ENCODE measurements at regions not wholly inside any gene's neighbourhood (a gene's known extent, or its start where the extent isn't known, plus 50 kb on each side); places are given as distances from the start of the nearest gene placed in this dataset.
A peak's percentile ranks its signal among the peaks of the same experiment; 100 is the strongest.
"Not testable (repeated sequence)": the region's sequence is repeated elsewhere in the genome, so short reads cannot be mapped to it uniquely, and the experiment has no call there.

DNA sequence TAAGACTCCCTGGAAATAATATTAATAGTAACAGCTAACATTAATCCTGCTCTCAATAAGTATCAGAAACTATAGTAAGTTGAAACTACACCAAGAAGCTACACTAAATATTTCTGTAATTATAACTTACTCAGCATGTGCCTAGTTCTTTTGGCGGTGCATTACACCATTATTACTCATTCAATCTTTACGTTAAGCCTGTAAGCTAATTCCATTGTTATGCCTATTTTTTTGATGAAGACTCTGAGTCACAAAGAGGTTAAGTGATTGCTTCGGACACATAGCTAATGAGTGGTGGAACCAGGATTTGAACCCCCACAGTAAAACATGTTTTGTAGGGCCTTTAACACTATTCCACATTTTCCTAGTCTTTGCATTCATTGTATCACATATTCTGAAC lies 111.6 kb downstream of the RASSF10 start:
- intact Hi-C loops (cut with DNase I) = no loop called here
- DNase-seq (ENCODE audit: low spot score) (no peak), ATAC-seq (no peak)

DNA sequence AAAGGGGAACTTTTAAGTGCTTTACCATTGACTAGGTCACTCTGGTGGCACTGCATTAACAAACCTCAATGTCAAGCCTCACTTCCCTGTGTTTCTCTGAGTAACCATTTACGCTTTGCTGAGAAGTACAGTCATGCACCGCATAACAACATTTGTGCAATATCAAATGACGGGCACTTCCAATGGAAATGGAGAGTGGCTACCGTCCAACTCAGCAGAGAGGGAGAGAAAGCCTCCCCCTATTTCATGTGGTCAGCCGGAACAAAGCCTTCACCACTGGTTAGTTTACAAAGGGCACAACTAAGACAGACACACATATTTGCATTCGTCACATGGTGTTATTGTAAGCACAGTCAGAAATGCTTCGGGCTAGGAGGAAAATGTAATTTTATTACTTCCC lies 117.3 kb downstream of the RASSF10 start:
- intact Hi-C loops (cut with DNase I) = no loop called here
- ATAC-seq (no peak), DNase-seq (ENCODE audit: low spot score) (no peak)

DNA sequence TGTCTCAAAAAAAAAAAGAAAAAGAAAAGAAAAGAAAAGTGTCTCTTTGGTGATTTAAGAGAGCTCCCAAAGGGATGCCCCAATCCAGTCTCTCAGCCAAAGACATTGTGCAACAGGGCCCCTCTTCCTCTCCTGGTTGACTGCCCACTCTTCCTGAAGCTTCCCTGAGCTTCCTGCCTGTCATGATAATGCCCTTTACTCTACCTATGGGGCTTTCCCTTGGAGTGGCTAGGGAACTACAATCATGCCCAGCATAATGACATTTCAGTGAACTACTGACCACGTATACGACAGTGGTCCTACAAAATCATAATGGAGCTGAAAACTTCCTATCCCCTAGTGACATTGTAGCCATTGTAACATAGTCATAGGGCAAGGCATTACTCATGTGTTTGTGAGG lies 118.0 kb downstream of the RASSF10 start:
- no peak for DNase-seq (ENCODE audit: low spot score)
- intact Hi-C loops (cut with DNase I) = no loop called here
- no peak for ATAC-seq

DNA sequence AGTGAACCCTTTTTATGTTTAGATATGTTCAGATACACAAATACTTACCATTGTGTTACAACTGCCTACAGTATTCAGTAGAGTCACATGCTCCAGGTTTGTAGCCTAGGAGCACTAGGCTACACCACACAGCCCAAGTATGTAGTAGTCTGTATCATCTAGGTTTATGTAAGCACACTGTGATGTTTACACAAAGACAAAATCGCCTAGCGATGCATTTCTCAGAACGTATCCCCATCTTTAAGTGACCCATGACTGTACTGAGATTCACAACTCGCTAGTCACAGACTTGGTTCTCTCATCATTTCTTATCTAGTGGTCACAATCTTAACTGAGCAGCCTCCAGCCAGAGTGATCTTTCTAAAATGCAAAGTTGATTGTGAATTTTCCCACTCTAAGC lies 119.2 kb downstream of the RASSF10 start:
- ATAC-seq = no peak
- no peak for DNase-seq (ENCODE audit: low spot score)
- intact Hi-C loops (cut with DNase I) = no loop called here

DNA sequence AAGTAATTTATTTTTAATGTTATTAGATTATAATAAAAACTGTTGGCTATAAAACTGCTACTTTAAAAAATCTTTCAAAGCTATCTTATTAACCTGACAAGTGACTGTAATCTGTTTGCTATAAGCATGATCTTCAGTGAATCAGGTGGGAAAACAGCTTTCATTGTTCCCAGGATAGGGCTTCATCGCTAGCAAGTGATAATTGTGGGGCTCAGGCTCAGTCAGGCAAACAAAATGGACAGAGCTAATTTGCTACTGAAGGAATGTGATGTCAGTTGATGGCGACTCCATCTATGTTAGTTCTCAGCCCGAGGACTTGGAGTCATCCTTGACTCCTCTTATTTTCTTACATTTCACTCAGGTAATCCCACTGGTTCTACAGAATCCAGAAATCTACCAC lies 125.0 kb downstream of the RASSF10 start:
- no peak for DNase-seq (ENCODE audit: low spot score)
- intact Hi-C loops (cut with DNase I) = no loop called here
- ATAC-seq = no peak

DNA sequence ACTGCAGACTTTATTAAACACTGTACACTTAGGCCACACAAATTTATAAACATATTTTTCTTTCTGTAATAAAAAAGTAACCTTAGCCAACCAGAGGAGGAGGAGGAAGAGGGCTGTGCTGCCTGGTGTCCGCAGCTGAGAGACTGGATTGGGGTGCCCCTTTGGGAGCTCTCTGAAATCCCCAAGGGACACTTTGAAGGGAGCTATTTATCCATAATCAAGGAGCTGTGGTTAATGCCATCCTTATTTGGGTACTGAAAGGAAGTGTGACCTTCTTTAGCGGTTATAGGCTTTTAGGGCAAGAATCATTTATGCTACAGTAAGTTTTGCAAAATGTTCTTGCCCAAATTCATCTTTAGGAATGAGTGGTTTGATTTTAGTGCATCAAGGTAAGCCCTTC lies 125.8 kb downstream of the RASSF10 start:
- no peak for DNase-seq (ENCODE audit: low spot score)
- intact Hi-C loops (cut with DNase I) = no loop called here
- no peak for ATAC-seq

DNA sequence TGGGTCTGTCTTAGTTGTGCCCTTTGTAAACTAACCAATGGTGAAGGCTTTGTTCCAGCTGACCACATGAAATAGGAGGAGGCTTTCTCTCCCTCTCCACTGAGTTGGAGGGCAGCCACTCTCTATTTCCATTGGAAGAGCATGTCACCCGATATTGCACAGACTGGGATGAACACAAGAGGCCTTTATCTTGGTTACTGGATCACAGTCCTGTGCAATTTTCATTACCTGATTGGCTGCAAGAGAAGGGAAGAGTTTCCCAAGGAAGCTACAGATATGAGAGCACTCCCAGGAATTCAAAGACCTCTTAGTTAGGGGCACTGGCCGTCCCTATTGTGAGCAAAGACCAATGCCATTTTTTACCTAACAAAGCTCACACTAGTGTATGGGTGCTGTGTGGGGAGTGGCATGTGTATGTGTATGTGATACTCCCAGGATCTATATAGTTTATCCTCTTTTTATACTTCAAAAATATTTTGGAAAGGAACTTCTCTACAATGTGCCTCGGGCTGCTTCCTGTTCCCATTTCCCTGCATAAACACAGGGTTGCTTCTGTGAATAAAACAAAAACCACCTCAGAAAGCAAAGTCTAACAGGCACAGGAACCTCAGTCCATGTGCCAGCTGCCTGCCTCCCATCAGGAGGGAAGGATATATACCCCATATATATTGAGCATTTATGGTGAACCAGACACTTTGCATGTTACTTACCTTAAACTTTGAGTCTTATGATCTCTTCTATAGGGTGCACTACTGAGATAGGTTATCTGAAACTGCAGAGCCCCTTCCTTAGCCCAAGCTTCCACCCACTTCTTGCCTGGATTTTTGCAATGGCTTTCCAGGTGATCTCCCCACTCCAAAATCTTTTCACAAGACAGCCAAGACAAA lies 126.5 kb downstream of the RASSF10 start:
- no peak for DNase-seq (ENCODE audit: low spot score)
- peak; percentile 69 for ATAC-seq
- intact Hi-C loops (cut with DNase I) = no loop called here

DNA sequence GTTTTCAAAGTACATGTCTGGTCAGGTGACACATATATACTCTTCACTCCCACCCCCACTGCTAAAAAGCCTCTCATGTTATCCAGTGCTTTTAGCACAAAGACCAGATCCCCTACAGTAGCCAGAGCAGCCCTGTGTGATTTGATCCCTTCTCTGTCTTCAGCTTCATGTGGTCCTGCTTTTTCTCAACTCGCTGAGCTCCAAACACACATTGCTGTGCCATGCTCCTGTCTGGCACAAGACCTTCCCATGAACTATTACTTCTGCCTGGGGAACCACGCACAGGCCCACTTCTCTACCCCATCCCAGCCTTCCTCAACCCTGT lies 127.1 kb downstream of the RASSF10 start:
- no peak for DNase-seq (ENCODE audit: low spot score)
- intact Hi-C loops (cut with DNase I) = no loop called here
- ATAC-seq = no peak

DNA sequence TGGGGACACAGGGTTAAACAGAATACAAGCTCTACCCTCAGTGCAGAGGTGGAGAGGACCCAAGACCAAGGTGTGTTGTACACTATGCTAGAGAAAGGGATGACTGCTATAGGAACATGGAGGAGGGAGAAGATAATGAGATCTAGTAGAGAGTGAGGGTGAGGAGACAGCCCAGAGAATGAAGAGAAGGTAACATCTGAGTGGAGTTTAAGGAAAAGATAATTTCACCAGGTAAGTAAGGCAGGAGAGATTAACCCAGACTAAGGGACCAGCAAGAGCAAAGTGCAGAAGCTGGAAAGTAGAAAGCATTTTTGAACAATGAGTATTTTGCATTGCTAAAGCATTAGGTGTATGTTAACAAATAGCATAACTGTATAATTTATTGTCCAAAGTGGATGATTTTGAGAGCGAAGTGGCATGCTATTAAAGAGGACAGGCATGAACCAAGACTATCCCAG lies 128.8 kb downstream of the RASSF10 start:
- intact Hi-C loops (cut with DNase I) = no loop called here
- ATAC-seq (no peak), DNase-seq (ENCODE audit: low spot score) (no peak)

DNA sequence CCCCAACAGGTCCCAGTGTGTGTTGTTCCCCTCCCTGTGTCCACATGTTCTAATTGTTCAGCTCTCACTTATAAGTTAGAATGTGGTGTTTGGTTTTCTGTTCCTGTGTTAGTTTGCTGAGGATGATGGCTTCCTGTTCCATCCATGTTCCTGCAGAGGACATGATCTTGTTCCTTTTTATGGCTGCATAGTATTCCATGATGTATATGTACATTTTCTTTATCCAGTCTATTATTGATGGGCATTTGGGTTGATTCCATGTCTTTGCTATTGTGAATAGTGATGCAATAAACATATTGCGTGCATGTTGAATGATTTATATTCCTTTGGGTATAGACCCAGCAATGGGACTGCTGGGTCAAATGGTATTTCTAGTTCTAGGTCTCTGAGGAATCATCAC lies 130.0 kb downstream of the RASSF10 start:
- ATAC-seq; DNase-seq (ENCODE audit: low spot score); intact Hi-C loops (cut with DNase I): not testable (repeated sequence)

DNA sequence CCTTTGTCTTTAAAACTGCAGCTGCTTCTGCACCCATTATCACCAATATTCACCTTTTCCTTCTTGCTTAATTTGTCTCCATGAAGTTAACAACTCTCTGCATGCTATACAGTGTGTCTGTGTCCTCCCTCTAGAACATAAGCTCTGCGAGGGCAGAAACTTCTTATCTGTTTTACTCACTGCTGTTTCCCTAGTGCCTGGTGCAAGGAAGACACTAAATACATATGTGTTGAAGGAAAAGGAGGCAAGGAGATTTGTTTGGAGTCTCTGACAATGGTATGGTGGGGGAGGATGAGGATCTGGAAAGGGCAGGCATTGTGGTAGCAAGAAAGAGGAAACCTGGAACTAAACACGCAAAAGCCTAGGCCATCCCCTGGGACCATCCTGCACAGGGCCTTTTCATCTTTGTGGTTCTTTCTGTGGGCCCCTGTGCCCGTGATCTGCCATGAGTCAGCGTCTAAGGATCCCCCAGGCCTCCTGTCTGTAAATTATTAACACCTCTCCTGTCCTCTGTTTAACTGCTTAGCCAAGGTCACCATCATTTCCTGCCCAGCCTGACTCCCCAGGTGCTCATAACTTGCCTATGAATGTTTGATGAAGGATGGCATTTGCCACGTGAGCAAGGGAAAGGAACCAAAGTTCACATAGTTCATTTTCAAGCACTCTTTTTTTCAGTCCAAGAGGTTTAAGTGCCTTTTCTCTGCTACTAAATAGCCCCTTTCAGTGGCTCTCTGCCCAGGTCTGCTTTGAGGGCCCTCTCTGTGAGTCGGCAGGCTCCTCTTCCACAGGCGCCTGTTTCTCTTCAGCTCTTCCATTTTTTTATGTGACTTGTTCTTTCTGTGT lies 131.1 kb downstream of the RASSF10 start:
- DNase-seq (ENCODE audit: low spot score) = no peak
- no peak for ATAC-seq
- intact Hi-C loops (cut with DNase I) = no loop called here

DNA sequence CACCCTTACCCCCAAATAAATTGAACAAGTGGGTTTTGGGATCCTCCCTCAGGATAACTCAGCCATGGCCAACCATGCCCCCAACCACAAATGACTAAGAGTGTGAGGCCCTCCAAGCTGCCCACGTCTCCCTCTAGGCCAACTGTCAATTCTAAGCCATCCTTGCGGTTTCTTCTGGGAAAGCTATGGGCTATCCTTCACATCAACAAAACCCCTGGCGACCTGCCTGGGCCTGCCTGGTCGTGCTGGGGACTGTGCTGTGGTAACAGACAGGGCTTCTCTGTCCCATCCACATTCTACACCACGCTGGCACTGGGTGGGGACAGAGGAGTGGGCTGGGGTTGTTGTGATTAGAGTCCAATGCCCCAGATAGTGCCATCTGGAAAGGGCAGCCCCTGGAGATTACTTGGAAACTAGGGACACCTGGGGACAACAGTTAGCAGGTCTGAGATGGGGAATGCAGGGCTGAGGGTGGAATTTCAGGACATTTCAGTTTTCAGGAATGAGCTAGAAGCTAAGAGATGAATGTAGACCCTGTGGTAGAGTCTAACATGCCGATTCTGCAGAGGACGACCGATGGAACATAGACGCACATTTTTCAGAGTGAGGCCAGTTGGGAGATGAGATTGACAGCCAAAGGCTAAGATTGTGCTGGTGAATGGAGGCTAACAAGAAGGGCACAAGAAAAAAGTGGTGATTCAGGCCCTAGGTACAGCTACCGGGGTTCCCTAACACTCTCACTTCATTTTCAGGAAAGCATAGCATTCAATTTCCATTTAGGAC lies 131.9 kb downstream of the RASSF10 start:
- no peak for DNase-seq (ENCODE audit: low spot score)
- ATAC-seq = no peak
- intact Hi-C loops (cut with DNase I) = no loop called here

DNA sequence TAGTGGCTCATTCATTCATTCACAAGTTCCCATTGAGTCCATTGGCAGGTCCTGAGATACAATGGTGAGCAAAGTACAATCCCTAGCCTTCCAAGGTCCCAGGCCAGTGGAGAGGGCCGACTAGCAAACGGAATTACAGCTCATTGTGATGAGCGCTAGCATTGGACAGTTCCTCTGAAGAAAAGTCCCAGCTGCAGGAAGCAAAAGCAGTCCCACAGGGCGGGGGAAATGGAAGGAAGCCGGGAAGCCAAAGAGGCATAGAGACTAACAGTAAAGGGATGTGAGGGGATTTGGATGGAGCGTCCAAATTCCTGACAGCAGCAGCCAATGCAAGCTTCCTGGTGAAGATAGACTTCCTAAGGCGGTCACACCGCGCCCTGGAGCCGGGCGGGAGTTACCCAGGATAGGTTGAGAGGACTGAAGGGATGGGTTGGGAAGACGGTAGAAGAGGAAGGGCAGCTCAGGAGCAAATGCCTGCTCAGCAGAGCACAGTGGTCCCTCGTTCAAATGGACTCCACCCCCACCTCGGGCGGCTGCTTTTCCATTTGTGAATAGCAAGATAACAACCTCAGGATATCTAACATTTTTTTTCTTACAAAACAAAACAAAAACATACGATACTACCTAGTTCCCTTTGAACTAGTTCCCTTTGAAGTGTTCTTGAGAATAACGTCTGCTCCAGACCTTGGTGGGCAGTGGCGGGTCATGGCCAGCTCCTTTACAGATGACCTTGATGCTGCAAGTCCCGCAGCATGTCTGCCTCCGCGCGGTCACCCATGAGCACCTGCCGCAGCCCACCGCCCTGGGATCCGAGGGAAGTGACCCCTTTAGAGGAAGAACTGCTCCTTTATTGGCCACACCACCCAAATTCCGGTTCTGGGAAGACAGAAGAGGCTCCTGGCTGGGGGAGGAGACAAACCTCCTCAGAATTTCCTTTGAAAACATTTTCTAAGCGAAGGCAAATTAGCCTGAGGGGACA lies 132.9 kb downstream of the RASSF10 start:
- intact Hi-C loops (cut with DNase I) = no loop called here
- no peak for ATAC-seq
- DNase-seq (ENCODE audit: low spot score) = no peak

DNA sequence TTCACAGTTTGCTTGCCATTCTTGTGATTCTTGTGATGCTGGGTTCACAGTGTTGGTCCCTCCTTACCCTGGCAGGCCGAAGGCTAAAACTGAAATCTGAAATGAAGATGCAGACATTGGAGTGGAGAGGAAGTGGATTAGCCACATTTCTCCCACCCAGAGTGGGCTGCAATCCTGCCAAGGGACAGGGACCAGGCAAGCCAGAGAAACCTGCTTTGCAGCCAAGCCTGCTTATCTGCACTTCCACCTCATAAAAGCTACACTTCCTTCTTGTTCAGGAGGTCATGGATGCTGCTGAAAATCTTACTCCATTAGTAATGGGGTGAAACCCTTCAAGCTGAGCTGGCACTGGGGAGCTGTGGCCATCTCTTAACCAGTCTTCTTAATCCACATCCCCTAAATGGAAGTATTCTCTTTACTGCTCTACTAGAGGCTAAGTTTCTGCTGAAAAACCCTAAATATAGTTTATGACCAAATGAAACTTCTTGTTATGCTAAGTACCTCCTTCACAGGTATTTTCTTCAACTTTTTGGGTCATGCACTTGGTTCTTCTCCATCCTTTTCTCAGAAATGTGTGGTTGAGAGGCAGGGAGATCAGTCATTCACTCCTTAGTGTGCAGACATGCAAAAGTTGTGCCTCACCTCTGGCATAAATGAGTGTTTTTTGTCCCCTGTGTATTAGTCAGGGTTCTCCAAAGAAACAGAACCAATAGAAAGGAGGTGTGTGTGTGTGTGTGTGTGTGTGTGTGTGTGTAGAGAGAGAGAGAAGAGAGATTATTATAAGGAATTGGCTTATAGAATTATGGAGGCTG lies 133.9 kb upstream of the BMAL1 start:
- no peak for ATAC-seq
- intact Hi-C loops (cut with DNase I) = no loop called here
- no peak for DNase-seq (ENCODE audit: low spot score)

DNA sequence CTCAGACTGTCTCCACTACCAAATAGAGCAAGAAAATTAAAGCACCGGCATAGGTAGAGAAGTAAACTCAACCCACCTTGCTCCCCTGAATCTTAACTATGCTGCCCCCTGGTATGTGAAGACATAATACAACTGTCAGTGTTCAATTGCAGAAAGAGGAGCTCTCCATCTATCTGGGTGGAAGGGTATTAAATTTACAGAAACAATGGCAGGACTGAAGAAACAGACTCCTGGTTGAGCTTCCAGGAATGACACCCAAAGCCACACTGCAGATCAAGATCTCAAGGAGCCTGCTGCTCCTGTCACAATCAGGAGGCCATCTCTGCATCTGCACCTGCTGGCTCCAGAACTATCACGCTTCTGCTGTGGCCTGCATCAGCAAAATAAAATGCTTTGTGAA lies 132.1 kb upstream of the BMAL1 start:
- no peak for DNase-seq (ENCODE audit: low spot score)
- ATAC-seq = no peak
- intact Hi-C loops (cut with DNase I) = no loop called here

DNA sequence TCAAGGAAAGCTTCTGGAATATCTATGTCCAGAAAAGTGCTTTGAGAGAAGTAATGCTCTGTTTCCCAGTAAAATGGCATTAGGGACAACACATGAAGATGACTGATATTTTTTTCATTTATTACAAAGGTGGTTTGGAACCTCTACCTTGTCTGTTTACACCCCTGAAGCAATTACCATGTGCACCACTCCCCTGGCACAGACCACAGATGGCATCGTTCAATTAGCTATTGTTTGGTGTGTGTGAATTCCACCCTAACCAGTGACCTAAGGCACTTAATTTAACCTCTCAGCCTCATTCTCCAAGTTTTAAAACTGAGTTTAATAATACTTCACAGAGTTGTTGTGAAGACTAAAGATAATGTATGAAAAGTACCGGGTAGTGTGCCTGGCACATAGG lies 127.6 kb upstream of the BMAL1 start:
- DNase-seq (ENCODE audit: low spot score) (no peak), ATAC-seq (no peak)
- intact Hi-C loops (cut with DNase I) = loop anchor here (10.0 kb wide), 1 partner anchor 185 kb away; no protein-coding TSS in a partner anchor

DNA sequence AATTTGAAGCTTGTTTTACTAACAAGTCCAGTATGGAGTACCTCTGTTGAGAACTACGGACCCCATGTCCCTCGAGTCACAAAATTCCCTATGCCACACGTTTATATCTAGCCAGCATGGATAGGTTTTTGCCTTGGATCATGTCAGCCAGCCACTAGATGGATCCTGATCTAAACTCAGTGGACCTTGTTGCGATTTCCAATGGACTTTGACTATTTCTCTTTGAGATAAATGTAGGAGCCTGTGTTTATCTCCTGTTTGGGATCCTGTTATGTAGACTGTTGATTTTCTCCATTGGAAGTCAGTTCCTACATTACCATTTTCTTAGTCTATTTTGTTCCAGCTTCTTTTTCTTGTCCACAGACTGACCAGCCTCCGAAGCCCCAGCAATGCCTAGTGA lies 127.1 kb upstream of the BMAL1 start:
- no peak for ATAC-seq
- intact Hi-C loops (cut with DNase I) = loop anchor here (10.0 kb wide), 1 partner anchor 186 kb away; no protein-coding TSS in a partner anchor
- DNase-seq (ENCODE audit: low spot score) = no peak

DNA sequence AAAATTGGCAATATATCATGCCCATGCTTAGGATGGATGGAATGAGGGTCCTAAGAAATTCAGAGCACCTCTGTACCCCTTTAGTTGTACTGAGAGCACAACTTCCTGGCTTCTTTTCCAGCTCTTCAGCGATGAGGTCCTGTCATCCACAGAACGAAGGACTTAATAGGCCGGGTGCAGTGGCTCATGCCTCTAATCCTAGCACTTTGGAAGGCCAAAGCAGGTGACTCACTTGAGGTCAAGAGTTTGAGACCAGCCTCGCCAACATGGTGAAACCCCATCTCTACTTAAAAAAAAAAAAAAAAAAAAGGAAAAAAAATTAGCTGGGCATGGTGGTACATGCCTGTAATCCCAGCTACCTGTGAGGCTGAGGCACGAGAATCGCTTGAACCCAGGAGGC lies 125.3 kb upstream of the BMAL1 start:
- no peak for DNase-seq (ENCODE audit: low spot score)
- intact Hi-C loops (cut with DNase I) = loop anchor here (10.0 kb wide), 1 partner anchor 187 kb away; no protein-coding TSS in a partner anchor

More for the DNA sequence above, 125.3 kb upstream of the BMAL1 start:
- ATAC-seq = no peak
